Activated naive CD4-positive, alpha-beta T cell treated with anti-CD3 and anti-CD28 coated beads, Interleukin-2, amount 50 U/mL, for 16 hours (primary cell): ENCODE measurements at regions not wholly inside any gene's neighbourhood (a gene's known extent, or its start where the extent isn't known, plus 50 kb on each side); places are given as distances from the start of the nearest gene placed in this dataset.
"Not testable (repeated sequence)": the region's sequence is repeated elsewhere in the genome, so short reads cannot be mapped to it uniquely, and the experiment has no call there.

Experiments used
- DNase-seq: peaks from one replicate; pipeline ENCODE4 v3.0.0-alpha.2; 2020

GRCh38 chr11:54927704-54928103 lies 221.1 kb downstream of the OR4A5 start:
- DNase-seq: no peak

- no peak for DNase-seq
Observed at GRCh38 chr11:54930930-54931329, 224.3 kb downstream of the OR4A5 start.

GRCh38 chr11:54944211-54944610 lies 237.6 kb downstream of the OR4A5 start:
- no peak for DNase-seq

- no peak for DNase-seq
Observed at GRCh38 chr11:54946424-54946823, 239.8 kb downstream of the OR4A5 start.

GRCh38 chr11:54947175-54947574 lies 240.5 kb downstream of the OR4A5 start:
- DNase-seq: not testable (repeated sequence)

GRCh38 chr11:54979375-54979774 lies 272.7 kb downstream of the OR4A5 start:
- no peak for DNase-seq

- no peak for DNase-seq
Observed at GRCh38 chr11:54985731-54986130, 276.2 kb upstream of the TRIM48 start.

- not testable (repeated sequence) for DNase-seq
Observed at GRCh38 chr11:55028837-55029236, 233.1 kb upstream of the TRIM48 start.

GRCh38 chr11:55054723-55055122 lies 207.2 kb upstream of the TRIM48 start:
- no peak for DNase-seq

- peak; percentile 7 for DNase-seq
Observed at GRCh38 chr11:55084588-55084987, 177.4 kb upstream of the TRIM48 start.

- no peak for DNase-seq
Observed at GRCh38 chr11:55106391-55106790, 155.6 kb upstream of the TRIM48 start.
